Activated naive CD4-positive, alpha-beta T cell treated with anti-CD3 and anti-CD28 coated beads, Interleukin-2, amount 50 U/mL, for 16 hours (primary cell): ENCODE measurements at regions not wholly inside any gene's neighbourhood (a gene's known extent, or its start where the extent isn't known, plus 50 kb on each side); places are given as distances from the start of the nearest gene placed in this dataset.

Experiments used
- DNase-seq: peaks from one replicate; pipeline ENCODE4 v3.0.0-alpha.2; 2020

GRCh38 chr9:89775641-89776040 is 170.8 kb downstream of the GADD45G start:
- DNase-seq, result no peak

- DNase-seq, result no peak
These were observed 172.1 kb downstream of the GADD45G start for GRCh38 chr9:89776795-89777525.

- no peak for DNase-seq
These were observed 172.7 kb downstream of the GADD45G start for GRCh38 chr9:89777544-89777943.

GRCh38 chr9:89778100-89779090 is 173.6 kb downstream of the GADD45G start:
- no peak for DNase-seq

DNA sequence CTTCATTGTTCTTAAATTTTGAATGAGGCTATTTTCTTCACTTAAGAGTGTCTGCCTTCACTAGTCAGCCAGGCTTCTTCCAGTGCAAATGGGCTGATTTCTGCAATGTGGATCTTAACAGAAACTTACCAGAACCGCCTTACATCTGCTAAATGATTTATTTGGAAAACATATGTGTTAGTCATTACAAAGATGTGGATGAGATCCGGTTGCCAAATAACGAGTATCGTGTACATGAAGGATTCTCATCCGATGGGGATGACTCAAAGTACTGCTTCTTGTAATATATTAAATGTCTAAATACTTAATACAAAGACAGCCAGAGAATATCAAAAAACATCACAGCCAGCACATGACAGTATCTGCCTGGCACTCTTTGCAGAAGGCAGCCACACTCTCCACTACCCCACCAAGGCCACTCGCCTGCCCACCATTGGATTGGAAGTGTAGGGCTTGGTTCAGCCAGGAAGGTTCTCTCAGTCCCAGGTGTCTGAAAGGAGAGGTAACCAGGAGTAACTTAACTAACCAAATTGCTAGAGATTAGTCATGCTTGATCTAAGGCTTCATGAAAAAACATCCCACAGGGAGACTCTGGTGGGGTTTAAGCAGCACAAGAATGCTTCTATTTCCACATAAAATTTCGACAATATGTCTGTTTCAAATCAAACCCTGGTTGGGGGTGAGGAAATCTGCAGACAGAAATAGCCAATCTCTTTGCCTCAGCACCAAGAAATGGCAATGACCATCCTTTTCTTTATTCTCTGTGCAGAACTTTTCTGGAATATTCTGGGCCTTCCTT is 174.8 kb downstream of the GADD45G start:
- DNase-seq, result no peak

DNA sequence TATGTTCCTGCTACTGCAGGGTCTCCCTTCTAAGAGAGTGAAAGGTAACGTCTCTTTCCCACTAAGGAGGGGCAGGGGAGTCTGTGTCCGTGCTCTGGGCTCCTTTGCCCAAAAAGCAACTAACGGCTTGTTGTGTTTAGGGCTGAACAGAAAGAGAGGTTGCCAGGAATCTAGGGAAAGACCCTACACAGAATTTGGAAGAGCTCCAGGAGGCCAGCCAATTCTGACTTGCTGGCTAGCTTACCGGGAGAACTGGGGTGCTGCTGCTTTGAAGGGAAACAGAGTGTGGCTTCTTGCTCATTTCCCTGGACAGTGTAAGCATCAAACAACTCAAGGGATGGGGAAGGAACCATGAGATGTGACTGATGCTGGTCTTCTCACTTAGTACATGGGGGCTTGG is 176.1 kb downstream of the GADD45G start:
- no peak for DNase-seq

DNA sequence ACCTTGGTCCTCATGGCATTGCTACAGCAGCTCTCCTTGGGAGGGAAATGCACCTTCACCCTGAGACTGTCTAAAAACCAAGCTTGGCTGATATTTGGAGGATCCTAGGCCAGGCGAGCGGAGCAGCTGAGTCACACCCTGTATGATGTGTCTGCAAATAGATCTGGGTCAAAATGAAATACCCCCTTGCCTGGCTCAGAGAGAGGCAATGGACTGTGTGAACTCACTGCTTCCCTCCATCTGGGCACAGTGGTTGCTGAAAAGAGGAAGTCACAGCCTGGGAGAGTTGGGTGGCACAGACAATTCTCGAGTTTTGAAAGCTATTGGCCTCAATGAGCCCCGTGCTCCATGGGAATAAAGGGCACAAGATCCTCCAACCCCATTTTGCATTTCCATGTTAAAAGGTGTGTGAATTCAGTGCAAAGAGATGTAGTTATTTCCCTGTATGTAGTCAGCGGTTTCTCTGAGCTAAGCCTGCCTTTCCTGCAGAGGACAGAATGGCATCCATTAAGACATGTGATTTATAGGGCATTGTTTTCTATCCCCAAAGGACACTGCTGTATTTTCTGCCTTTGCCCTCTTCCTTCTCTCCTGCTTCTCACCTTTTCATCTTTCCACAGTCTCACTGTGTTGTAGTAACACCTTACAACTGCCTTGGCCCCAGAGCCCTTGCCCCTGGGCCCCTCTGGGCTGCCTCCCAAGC is 177.2 kb downstream of the GADD45G start:
- no peak for DNase-seq

- DNase-seq, result no peak
These were observed 181.8 kb downstream of the GADD45G start for GRCh38 chr9:89786655-89787054.

- no peak for DNase-seq
These were observed 182.8 kb downstream of the GADD45G start for GRCh38 chr9:89787595-89787994.

DNA sequence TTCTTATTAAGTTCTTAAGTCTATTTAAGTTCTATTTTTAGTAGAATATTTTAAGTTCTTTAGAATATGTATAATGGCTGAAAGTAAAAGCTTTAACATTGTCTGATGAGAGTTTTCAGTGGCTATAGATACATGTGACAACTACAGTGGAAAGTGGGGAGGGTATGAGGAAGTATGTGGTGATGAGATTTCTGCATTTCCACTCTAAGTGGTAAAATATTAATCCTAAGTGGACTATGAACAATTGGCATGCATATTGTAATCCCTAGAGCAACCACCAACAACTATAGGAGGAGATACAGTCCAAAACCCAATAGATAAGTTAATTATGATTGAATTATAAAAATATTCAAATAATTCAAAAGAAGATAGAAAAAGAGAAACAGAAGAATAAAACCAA is 183.6 kb downstream of the GADD45G start:
- no peak for DNase-seq

GRCh38 chr9:89789922-89790510 is 185.2 kb downstream of the GADD45G start:
- no peak for DNase-seq

- DNase-seq, result no peak
These were observed 185.8 kb downstream of the GADD45G start for GRCh38 chr9:89790542-89791109.

GRCh38 chr9:89791754-89792153 is 186.9 kb downstream of the GADD45G start:
- DNase-seq, result no peak

DNA sequence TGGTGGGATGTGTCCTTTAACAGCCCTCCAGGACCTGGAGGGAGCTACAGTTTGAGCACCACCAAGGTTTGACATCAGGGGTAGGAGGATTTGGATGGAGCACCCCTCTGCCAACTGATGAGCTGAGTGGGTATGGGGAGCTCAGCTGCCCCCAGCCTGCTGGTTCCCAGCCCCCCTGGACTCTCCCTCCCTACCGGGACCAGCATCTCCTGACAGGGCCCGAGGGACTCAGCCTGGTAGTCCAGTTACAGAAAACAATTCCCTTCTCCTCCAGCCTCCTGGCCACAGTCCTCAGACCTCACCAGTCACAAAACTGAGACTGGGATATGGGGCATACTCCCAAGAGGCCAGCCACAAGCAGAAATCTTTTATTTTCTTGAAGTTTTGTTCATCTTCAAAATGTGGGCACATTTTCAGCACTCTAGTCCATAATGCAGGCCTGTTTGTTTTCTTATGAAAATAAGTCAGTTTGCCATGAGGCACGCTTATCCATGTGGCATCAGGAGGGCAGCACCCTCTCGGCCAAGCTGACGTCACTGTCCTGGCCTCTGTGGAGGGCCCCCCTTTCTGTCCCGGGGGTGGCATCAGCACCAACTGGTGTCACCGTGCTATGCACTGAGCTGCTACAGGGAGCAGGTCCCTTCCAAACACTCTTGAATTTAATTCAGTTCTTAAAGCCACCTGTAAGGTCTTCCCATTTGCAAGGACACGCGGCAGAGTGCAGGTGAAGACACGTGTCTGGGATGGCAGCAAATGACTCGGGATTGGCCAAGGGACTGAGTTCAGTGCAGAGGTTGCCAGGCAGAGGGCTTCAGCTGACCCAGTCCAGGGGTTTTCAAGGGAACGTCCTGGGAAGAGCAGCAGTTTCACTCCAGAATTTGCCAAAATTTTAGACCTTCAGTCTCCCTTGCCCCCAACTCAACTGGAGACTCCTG is 187.6 kb downstream of the GADD45G start:
- DNase-seq, result no peak

GRCh38 chr9:89793124-89793495 is 188.3 kb downstream of the GADD45G start:
- no peak for DNase-seq

DNA sequence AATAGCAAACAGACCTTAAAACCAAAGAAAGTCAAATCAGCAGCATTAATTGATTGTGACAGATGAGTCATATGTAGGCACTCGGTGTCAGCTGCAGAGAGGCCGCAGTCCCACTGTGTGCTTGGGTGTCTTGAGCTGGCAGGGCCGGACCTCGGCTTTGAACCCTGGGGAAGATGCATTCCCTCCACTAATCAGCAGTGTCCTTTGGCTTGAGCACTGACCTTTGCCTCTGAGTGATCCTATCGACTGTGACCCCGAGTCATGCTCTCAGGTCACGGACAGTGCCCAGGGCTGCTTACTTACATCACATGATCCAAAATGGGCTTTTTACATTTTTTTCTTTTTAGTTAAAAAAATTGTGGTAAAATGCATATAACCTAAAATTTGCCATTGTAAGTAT is 188.7 kb downstream of the GADD45G start:
- DNase-seq, result no peak

DNA sequence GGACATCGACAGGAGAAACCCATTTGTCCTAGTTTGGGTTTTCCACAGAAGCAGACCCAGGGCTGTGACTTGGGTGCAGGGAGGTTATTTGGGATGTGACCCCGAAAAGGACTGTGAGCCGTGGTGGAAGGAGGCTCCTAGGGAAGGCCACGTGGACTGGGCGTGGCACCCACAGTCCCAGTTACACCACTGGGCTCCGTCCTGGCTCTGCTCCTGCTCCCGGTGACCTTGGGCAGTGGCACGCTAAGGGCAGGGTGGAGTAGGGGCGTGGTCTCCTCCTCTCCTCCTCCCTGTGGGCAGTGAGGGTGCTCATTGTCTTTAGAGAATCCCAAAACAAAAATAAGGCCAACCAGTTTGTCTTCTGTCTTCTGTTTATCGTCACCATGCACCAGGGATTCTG is 190.1 kb downstream of the GADD45G start:
- DNase-seq, result no peak

DNA sequence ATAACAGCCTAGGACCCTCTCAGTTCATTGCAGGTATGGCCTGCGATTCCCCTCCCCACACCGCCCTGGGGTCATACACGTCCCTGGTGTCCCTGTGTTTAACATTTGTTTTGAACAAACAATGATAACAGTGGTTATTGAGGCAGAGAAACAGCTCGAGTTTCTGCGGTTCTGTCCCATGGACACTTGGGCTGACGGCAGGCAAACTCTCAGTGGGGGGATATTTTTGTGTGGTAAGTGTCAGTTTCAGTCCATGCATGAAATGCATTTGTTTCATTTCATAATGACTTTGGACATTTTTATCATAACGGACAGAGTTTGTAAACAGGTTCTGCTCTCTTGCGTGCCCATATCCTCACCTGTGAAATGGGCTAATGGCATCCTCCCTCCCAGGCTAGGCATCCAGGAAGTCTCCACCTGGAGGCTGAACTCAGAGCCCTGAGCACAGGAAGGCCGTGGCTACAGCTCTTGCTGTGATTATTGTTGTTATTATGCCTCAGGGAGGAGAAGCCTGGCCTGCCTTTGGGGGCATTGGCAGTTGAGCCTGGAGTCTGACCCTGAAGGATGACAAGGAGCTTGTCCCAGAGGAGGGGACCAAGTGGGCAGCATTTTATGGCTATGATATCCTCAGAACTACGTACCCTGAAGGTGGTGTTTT is 190.9 kb downstream of the GADD45G start:
- no peak for DNase-seq

- DNase-seq, result no peak
These were observed 191.8 kb downstream of the GADD45G start for GRCh38 chr9:89796606-89797005.

DNA sequence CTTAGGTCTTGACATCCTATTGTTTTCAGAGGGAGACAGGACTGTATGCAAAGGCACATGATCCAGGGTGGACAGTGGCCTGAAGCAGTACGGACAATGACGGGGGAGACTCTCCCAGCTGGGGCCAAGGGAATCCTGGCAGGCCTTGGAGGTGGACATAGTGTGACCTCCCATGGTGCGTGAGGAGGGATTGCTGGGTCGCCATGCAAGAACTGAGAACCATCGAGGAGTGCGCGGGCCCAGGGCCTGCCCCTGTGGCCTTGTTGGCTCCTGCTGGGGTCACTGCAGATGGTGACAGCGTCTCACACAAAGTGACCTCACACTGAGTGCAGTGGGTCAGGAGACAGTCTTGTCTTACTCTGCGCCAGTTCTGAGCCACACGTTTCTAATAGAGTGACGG is 192.4 kb downstream of the GADD45G start:
- DNase-seq, result no peak
